ENCODE measurements at regions not wholly inside any gene's neighbourhood (a gene's known extent, or its start where the extent isn't known, plus 50 kb on each side); places are given as distances from the start of the nearest gene placed in this dataset.

- no peak for TF ChIP-seq CTCF (IDR thresholded peaks at IDR 0.05)
- no peak for TF ChIP-seq POLR2A (IDR thresholded peaks at IDR 0.05)
- TF ChIP-seq POLR2AphosphoS5 (IDR thresholded peaks at IDR 0.05) = no peak
- no peak for TF ChIP-seq EP300 (IDR thresholded peaks at IDR 0.05)
Measured at GRCh38 chr6:144883915-144884314, 598.8 kb downstream of the UTRN start.

Measured in gastroesophageal sphincter (tissue), 3 donors.